Middle frontal gyrus (tissue), 1 donor: ENCODE measurements at regions not wholly inside any gene's neighbourhood (a gene's known extent, or its start where the extent isn't known, plus 50 kb on each side); places are given as distances from the start of the nearest gene placed in this dataset.
"Not testable (repeated sequence)": the region's sequence is repeated elsewhere in the genome, so short reads cannot be mapped to it uniquely, and the experiment has no call there.

Experiments used
- DNase-seq: peaks from one replicate; pipeline ENCODE4 v3.0.0-alpha.2; 2015; ENCODE audit warnings: low spot score; ENCODE audit errors: extremely low spot score

GRCh38 chr11:109929308-109929707 lies 163.9 kb upstream of the ZC3H12C start:
- DNase-seq = no peak

GRCh38 chr11:109933126-109933525 lies 160.1 kb upstream of the ZC3H12C start:
- no peak for DNase-seq

- no peak for DNase-seq
These were observed 159.0 kb upstream of the ZC3H12C start for GRCh38 chr11:109934151-109934550.

GRCh38 chr11:109936661-109937180 lies 156.5 kb upstream of the ZC3H12C start:
- no peak for DNase-seq

GRCh38 chr11:109937968-109938367 lies 155.2 kb upstream of the ZC3H12C start:
- no peak for DNase-seq

GRCh38 chr11:109939166-109939810 lies 153.9 kb upstream of the ZC3H12C start:
- peak; percentile 28 for DNase-seq

GRCh38 chr11:109940816-109941215 lies 152.4 kb upstream of the ZC3H12C start:
- no peak for DNase-seq

- DNase-seq = no peak
These were observed 147.4 kb upstream of the ZC3H12C start for GRCh38 chr11:109945626-109946321.

- peak; percentile 87 for DNase-seq
These were observed 146.8 kb upstream of the ZC3H12C start for GRCh38 chr11:109946322-109946846.

GRCh38 chr11:109954534-109954933 lies 138.7 kb upstream of the ZC3H12C start:
- DNase-seq = no peak

- no peak for DNase-seq
These were observed 136.9 kb upstream of the ZC3H12C start for GRCh38 chr11:109956124-109956793.

GRCh38 chr11:109957000-109957399 lies 136.2 kb upstream of the ZC3H12C start:
- DNase-seq = no peak

GRCh38 chr11:109957601-109958000 lies 135.6 kb upstream of the ZC3H12C start:
- no peak for DNase-seq

- no peak for DNase-seq
These were observed 134.9 kb upstream of the ZC3H12C start for GRCh38 chr11:109958131-109958820.

GRCh38 chr11:109958821-109959166 lies 134.4 kb upstream of the ZC3H12C start:
- no peak for DNase-seq

GRCh38 chr11:109960831-109961230 lies 132.4 kb upstream of the ZC3H12C start:
- DNase-seq = no peak

- no peak for DNase-seq
These were observed 131.9 kb upstream of the ZC3H12C start for GRCh38 chr11:109961261-109961660.

GRCh38 chr11:109963101-109963500 lies 130.1 kb upstream of the ZC3H12C start:
- no peak for DNase-seq

GRCh38 chr11:109964487-109964886 lies 128.7 kb upstream of the ZC3H12C start:
- DNase-seq = no peak

GRCh38 chr11:109965445-109965844 lies 127.7 kb upstream of the ZC3H12C start:
- DNase-seq = not testable (repeated sequence)

GRCh38 chr11:109965926-109966325 lies 127.3 kb upstream of the ZC3H12C start:
- DNase-seq = not testable (repeated sequence)
